ENCODE measurements at regions not wholly inside any gene's neighbourhood (a gene's known extent, or its start where the extent isn't known, plus 50 kb on each side); places are given as distances from the start of the nearest gene placed in this dataset.

DNA sequence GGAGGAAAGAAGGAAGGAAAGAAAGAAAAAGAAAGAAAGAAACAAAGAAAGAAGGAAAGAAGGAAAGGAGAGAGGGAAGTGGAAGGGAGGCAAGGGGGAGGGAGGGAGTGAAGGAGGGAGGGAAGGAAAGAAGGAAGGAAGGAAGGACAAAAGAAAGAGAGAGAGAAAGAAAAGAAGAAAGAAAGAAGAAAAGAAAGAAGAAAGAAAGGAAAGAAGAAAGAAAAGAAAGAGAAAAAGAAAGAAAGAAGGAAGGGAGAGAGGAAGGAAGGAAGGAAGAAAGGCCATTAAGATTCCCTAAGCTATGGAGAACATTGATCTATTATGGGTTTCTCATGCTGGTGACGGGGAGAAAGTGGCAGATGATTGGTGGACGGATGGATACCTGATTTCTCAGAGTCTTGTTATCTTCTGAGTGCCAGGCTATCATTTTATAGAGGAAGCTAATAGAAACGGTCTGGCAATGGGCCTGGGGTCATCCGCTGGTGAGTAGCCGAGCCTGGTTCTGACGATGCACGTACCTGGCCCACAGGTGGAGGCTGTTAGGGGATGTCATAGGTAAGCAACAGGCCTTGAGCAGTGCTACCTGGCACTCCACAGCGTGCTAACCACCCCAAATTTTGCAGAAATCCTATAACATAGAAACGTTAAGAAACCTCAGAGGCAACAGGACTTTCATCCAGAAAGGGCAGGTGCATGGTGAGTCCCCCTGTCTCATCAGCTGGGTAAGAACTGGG, 142.9 kb downstream of the SHOX start:
- H3K18ac ChIP-seq (ENCODE audit: extremely low read depth, low read length), result 0 out of 2 replicates have a peak overlapping the region, but pooled peaks have one; percentile 29
- no peak overlapping the region for H2BK20ac ChIP-seq (ENCODE audit: low read length)
- H2BK12ac ChIP-seq (ENCODE audit: low read depth, low read length), result peak overlapping the region; percentile 50; the same call in 1 of the 2 replicates
- peaks cover 0 to 2% (median 0%) of the 10 kb centered on the region in 4 experiments; a peak in 1 of 7 replicates for H3K27me3 ChIP-seq (replicated peaks in 1 of 4; ENCODE audit: control insufficient read depth in 3 of 4, extremely low read depth in 1 of 4, insufficient read depth in 3 of 4, low read length in 3 of 4)
- H2AK5ac ChIP-seq (ENCODE audit: low read depth, low read length), result no peak overlapping the region
- H4K5ac ChIP-seq (ENCODE audit: insufficient read length, low read depth, low read length), result no peak overlapping the region
- no peak overlapping the region for H3K4me2 ChIP-seq (ENCODE audit: insufficient read depth in 1 of 2, low read depth in 2 of 2, low read length in 2 of 2)
- WGBS, 2 experiments (ENCODE audit: extremely low coverage in 1 of 2, insufficient coverage in 1 of 2, insufficient read length in 1 of 2, insufficient replicate concordance in 2 of 2, low coverage in 1 of 2, low lambda C conversion rate in 2 of 2, missing lambda C conversion rate in 1 of 2), result 88% methylated on average over 9 of the region's 9 CpGs; no CpG with 5 or more reads in 1 of the 2 experiments
- H3K9me3 ChIP-seq (ENCODE audit: insufficient read depth in 2 of 2, low read depth in 1 of 2, low read length in 1 of 2), result no peaks in the 10 kb centered on the region
- H4K20me1 ChIP-seq (replicated peaks in 1 of 2; ENCODE audit: control insufficient read depth in 1 of 2, insufficient read depth in 2 of 2, low read length in 2 of 2), result no peaks in the 10 kb centered on the region
- DNase-seq (ENCODE audit: low read depth in 1 of 2, low spot score in 2 of 2) (no peak), FAIRE-seq (no peak)
- no peak overlapping the region for H2BK15ac ChIP-seq (ENCODE audit: low read length)
- H3K9ac ChIP-seq (replicated peaks in 1 of 4; ENCODE audit: extremely low read depth in 1 of 4, low read depth in 3 of 4, low read length in 3 of 4), result no peak overlapping the region; a peak in 1 of 7 replicates
- H3K23ac ChIP-seq (ENCODE audit: insufficient read length), result no peak overlapping the region
- H3K79me2 ChIP-seq (ENCODE audit: control insufficient read depth in 1 of 2, insufficient read depth in 2 of 2, low read length in 2 of 2), result no peaks in the 10 kb centered on the region
- H2AFZ ChIP-seq (ENCODE audit: low read length), result no peak overlapping the region
- no peak overlapping the region for H2BK5ac ChIP-seq (ENCODE audit: low read depth, low read length)
- CTCF ChIA-PET (ENCODE audit: partially characterized antibody), result no interaction called here
- no peaks in the 10 kb centered on the region for H3K79me1 ChIP-seq (ENCODE audit: low read depth, low read length)
- no peak overlapping the region for H3K56ac ChIP-seq (replicated peaks; ENCODE audit: insufficient read length, low read depth, low read length)
- no peak overlapping the region for H4K8ac ChIP-seq (ENCODE audit: extremely low read depth, insufficient read depth, low read length)
- H3K36me3 ChIP-seq (ENCODE audit: control insufficient read depth in 2 of 4, insufficient read depth in 4 of 4, low read length in 3 of 4), result no peaks in the 10 kb centered on the region
- H3K27ac ChIP-seq (ENCODE audit: low read depth, low read length), result no peak overlapping the region
- POLR2A ChIA-PET (ENCODE audit: partially characterized antibody), result no interaction called here
- H2BK120ac ChIP-seq (replicated peaks; ENCODE audit: low read depth, low read length), result no peak overlapping the region
- peaks cover 5% of the 10 kb centered on the region; the same call in 1 of the 2 replicates for H3K23me2 ChIP-seq (ENCODE audit: low read depth, low read length)
- H3K4ac ChIP-seq (replicated peaks; ENCODE audit: insufficient read length, low read depth, low read length), result no peak overlapping the region
- no peak overlapping the region for H3K4me3 ChIP-seq (ENCODE audit: extremely low read depth in 1 of 4, insufficient read depth in 2 of 4, low read depth in 3 of 4, low read length in 4 of 4)
- peaks cover 3 to 5% (median 4%) of the 10 kb centered on the region in 4 experiments; a peak in 5 of 7 replicates for H3K4me1 ChIP-seq (replicated peaks in 1 of 4; ENCODE audit: control insufficient read depth in 3 of 4, insufficient read depth in 4 of 4, low read length in 3 of 4)
- no peak overlapping the region for H3K14ac ChIP-seq (ENCODE audit: insufficient read length)
- no peak overlapping the region for H4K91ac ChIP-seq (replicated peaks; ENCODE audit: insufficient read length, low read length)
- no peak for TF ChIP-seq GABPA (IDR thresholded peaks at IDR 0.05; ENCODE audit: borderline replicate concordance, insufficient read depth, low read length)
- TF ChIP-seq MAFK (IDR thresholded peaks at IDR 0.05; ENCODE audit: low read depth, low read length), result no peak
- TF ChIP-seq, protein P1, sequence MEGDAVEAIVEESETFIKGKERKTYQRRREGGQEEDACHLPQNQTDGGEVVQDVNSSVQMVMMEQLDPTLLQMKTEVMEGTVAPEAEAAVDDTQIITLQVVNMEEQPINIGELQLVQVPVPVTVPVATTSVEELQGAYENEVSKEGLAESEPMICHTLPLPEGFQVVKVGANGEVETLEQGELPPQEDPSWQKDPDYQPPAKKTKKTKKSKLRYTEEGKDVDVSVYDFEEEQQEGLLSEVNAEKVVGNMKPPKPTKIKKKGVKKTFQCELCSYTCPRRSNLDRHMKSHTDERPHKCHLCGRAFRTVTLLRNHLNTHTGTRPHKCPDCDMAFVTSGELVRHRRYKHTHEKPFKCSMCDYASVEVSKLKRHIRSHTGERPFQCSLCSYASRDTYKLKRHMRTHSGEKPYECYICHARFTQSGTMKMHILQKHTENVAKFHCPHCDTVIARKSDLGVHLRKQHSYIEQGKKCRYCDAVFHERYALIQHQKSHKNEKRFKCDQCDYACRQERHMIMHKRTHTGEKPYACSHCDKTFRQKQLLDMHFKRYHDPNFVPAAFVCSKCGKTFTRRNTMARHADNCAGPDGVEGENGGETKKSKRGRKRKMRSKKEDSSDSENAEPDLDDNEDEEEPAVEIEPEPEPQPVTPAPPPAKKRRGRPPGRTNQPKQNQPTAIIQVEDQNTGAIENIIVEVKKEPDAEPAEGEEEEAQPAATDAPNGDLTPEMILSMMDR (IDR thresholded peaks at IDR 0.05; ENCODE audit: control extremely low read depth in 1 of 3, insufficient read depth in 1 of 3, low read depth in 1 of 3, low read length in 3 of 3), result no peak
- no peak for TF ChIP-seq SRF (IDR thresholded peaks at IDR 0.05; ENCODE audit: low read depth, low read length)
- no peak for TF ChIP-seq PHF8 (conservative IDR thresholded peaks at IDR 0.05; ENCODE audit: low read depth, low read length)
- no peak for TF ChIP-seq RXRA (IDR thresholded peaks at IDR 0.05; ENCODE audit: insufficient read depth, low read depth, low read length)
- no peak for TF ChIP-seq SUZ12 (IDR thresholded peaks at IDR 0.05; ENCODE audit: low read length)
- TF ChIP-seq JUN (IDR thresholded peaks at IDR 0.05; ENCODE audit: low read depth, low read length), result no peak
- no peak for TF ChIP-seq BCL11A (IDR thresholded peaks at IDR 0.05; ENCODE audit: low read depth in 2 of 2, low read length in 2 of 2)
- TF ChIP-seq CHD1 (IDR thresholded peaks at IDR 0.05; ENCODE audit: low read depth, low read length), result no peak
- TF ChIP-seq BRCA1 (IDR thresholded peaks at IDR 0.05; ENCODE audit: low read depth, low read length), result no peak

Measured in H1 (cell line).